GM12873 (cell line): ENCODE measurements at regions not wholly inside any gene's neighbourhood (a gene's known extent, or its start where the extent isn't known, plus 50 kb on each side); places are given as distances from the start of the nearest gene placed in this dataset.

ENCODE experiments used
- CTCF ChIP-seq: IDR thresholded peaks from 2 replicates; pipeline ENCODE4 v1.5.1; 2012; ENCODE audit warnings: low read depth, mild to moderate bottlenecking, moderate library complexity, low read length, control low read depth; ENCODE audit not compliant: insufficient read depth; ENCODE audit errors: missing control alignments

GRCh38 chr1:188761226-188761625 is 1716.4 kb downstream of the BRINP3 start:
- TF ChIP-seq CTCF, result no peak

GRCh38 chr1:188762166-188762743 is 1715.4 kb downstream of the BRINP3 start:
- no peak for TF ChIP-seq CTCF

- TF ChIP-seq CTCF, result no peak
These were observed 1714.1 kb downstream of the BRINP3 start for GRCh38 chr1:188763541-188763940.

- TF ChIP-seq CTCF, result no peak
These were observed 1708.5 kb downstream of the BRINP3 start for GRCh38 chr1:188769181-188769580.

GRCh38 chr1:188769936-188770335 is 1707.7 kb downstream of the BRINP3 start:
- no peak for TF ChIP-seq CTCF

- TF ChIP-seq CTCF, result no peak
These were observed 1699.1 kb downstream of the BRINP3 start for GRCh38 chr1:188778578-188778977.

- TF ChIP-seq CTCF, result peak; percentile 61
These were observed 1695.3 kb downstream of the BRINP3 start for GRCh38 chr1:188782220-188782841.

GRCh38 chr1:188794969-188795368 is 1682.7 kb downstream of the BRINP3 start:
- no peak for TF ChIP-seq CTCF
